LNCaP clone FGC (cell line): ENCODE measurements at regions not wholly inside any gene's neighbourhood (a gene's known extent, or its start where the extent isn't known, plus 50 kb on each side); places are given as distances from the start of the nearest gene placed in this dataset.

Experiments used
- DNase-seq: peaks from one replicate; pipeline ENCODE4 v3.0.0-alpha.2; 2011; ENCODE audit warnings: low read depth
- H3K4me3 ChIP-seq: 2 replicates; pipeline ENCODE4 v1.5.1; 2011; ENCODE audit warnings: mild to moderate bottlenecking, low read depth, low read length, control low read depth
- CTCF ChIP-seq: IDR thresholded peaks from 2 replicates; pipeline ENCODE4 v1.5.1; 2012; ENCODE audit warnings: mild to moderate bottlenecking; ENCODE audit not compliant: control insufficient read depth, insufficient read depth; ENCODE audit errors: extremely low read depth

GRCh38 chr17:33434841-33435240 is 141.7 kb upstream of the ASIC2 start:
- H3K4me3 ChIP-seq: no peak overlapping the region
- TF ChIP-seq CTCF: no peak
- no peak for DNase-seq

GRCh38 chr17:33435721-33436301 is 142.7 kb upstream of the ASIC2 start:
- no peak for DNase-seq
- no peak for TF ChIP-seq CTCF
- no peak overlapping the region for H3K4me3 ChIP-seq

- TF ChIP-seq CTCF: no peak
- DNase-seq: no peak
- H3K4me3 ChIP-seq: no peak overlapping the region
Measured at GRCh38 chr17:33436321-33436720, 143.2 kb upstream of the ASIC2 start.

GRCh38 chr17:33438139-33438538 is 145.0 kb upstream of the ASIC2 start:
- DNase-seq: no peak
- no peak overlapping the region for H3K4me3 ChIP-seq
- no peak for TF ChIP-seq CTCF

- no peak overlapping the region for H3K4me3 ChIP-seq
- DNase-seq: no peak
Measured at GRCh38 chr17:33438578-33438977, 145.5 kb upstream of the ASIC2 start.

GRCh38 chr17:33442320-33442719 is 149.2 kb upstream of the ASIC2 start:
- no peak for TF ChIP-seq CTCF
- H3K4me3 ChIP-seq: no peak overlapping the region
- no peak for DNase-seq

More at GRCh38 chr17:33438578-33438977, 145.5 kb upstream of the ASIC2 start:
- no peak for TF ChIP-seq CTCF

GRCh38 chr17:33444731-33445130 is 151.6 kb upstream of the ASIC2 start:
- no peak for DNase-seq
- no peak overlapping the region for H3K4me3 ChIP-seq
- no peak for TF ChIP-seq CTCF
